GM18519 (cell line): ENCODE measurements at regions not wholly inside any gene's neighbourhood (a gene's known extent, or its start where the extent isn't known, plus 50 kb on each side); places are given as distances from the start of the nearest gene placed in this dataset.
A peak's percentile ranks its signal among the peaks of the same experiment; 100 is the strongest.
"Not testable (repeated sequence)": the region's sequence is repeated elsewhere in the genome, so short reads cannot be mapped to it uniquely, and the experiment has no call there.

Experiments
- ATAC-seq: cut with Tn5 transposase; IDR thresholded peaks from one replicate; pipeline ENCODE4 v1.9.1; 2021; ENCODE audit warnings: mild to moderate bottlenecking, moderate library complexity; ENCODE audit not compliant: unreplicated experiment, low FRiP score

- no peak for ATAC-seq
These were observed 173.0 kb upstream of the ADCY1 start for GRCh38 chr7:45401155-45401554.

- ATAC-seq = no peak
These were observed 172.3 kb upstream of the ADCY1 start for GRCh38 chr7:45401851-45402250.

- no peak for ATAC-seq
These were observed 171.5 kb upstream of the ADCY1 start for GRCh38 chr7:45402480-45403218.

- ATAC-seq = no peak
These were observed 169.5 kb upstream of the ADCY1 start for GRCh38 chr7:45404622-45405021.

GRCh38 chr7:45407730-45408408 is 166.3 kb upstream of the ADCY1 start:
- ATAC-seq = no peak

GRCh38 chr7:45408409-45408737 is 165.8 kb upstream of the ADCY1 start:
- no peak for ATAC-seq

DNA sequence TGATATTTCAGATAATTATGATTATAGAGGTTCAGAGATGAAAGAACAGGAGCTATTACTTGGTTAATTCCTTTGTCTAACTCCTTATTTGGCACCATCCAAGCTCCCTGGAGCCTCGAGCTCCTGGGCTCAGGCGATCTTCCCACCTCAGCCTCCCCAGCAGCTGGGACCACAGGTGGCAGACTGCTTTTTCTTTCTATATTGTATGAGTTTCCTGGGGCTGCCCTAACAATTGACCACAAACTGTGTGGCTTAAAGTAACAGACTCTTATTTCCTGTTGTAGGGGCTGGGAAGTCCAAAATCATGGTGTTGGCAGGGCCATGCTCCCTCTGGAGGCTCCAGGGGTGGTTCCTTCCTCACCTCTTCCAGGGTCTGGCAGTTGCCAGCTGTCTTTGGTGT is 163.3 kb upstream of the ADCY1 start:
- no peak for ATAC-seq

- ATAC-seq = no peak
These were observed 160.7 kb upstream of the ADCY1 start for GRCh38 chr7:45413419-45413818.

DNA sequence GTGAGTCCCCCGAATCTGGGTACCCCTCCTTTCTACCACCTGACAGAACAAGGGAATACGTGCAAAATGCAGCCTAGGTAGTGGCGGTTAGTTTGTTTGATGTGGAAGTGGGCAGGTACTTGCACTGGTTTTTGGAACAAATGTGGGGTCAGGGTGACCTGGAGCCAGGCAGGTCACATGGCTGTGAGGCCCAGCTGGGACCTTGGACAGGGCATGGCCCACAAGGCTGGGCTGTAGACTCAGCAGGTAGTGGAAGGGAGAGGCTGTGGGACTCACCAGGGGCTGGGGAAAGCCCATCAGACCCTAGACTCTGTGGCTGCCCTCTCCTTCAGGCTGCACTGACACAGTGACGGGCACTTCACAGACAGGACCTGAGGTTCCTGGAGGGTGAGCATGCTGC is 159.9 kb upstream of the ADCY1 start:
- ATAC-seq = no peak

DNA sequence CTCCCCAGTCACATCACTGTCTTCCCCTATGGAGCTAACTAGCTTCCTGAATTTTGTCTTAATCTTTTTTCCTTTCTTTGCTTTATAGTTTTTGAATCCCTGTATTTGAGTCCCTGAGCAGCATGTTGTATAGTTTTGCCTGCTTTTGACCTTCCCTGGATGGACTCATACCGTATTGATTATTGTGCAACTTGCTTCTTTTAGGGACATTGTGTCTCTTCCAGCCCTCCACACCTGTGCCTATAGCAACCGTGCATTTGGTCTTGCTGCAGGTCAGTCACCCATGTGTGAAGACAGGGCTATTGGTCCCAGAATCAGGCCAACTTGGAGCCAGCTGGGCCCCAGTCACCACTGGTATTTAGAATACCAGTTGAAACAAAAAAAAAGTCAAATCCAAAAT is 158.9 kb upstream of the ADCY1 start:
- ATAC-seq = no peak

DNA sequence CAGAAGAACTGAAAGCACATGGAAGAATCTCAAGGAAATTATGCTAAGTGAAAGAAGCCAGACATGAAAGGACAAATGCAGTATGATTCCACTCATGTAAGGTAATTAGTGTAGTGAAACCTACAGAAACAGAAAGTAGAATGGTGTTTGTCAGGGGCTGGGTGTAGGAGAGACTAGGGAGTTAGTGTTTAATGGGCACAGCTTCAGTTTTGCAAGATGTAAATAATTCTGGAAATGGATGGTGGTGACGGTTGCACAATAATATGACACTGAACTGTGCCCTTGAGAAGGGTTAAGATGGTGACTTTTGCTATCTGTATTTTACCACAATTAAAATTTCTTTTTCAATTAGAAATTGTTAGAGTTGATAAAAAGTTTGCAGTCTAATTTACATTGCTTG is 157.3 kb upstream of the ADCY1 start:
- peak; percentile 64 for ATAC-seq

DNA sequence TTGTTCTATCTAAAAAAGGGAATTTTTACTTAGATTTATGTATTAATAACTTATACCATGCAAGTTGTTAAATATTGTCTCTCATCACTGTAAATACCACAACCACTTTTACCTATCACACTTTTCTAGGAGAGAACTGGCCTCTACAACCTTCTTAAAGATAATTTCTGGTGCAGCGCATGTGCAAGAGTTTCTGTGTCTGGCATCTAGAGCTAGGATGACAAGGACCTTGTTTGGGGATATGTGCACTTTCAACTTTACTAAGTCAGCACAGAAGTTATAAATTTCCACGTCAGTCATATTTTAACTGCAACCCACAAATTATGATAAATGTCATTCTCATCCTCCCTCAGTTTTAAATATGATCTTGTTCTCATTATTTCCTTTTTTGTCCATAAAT is 156.9 kb upstream of the ADCY1 start:
- ATAC-seq = no peak

- no peak for ATAC-seq
These were observed 156.4 kb upstream of the ADCY1 start for GRCh38 chr7:45417735-45418134.

- ATAC-seq = no peak
These were observed 153.2 kb upstream of the ADCY1 start for GRCh38 chr7:45420843-45421495.

DNA sequence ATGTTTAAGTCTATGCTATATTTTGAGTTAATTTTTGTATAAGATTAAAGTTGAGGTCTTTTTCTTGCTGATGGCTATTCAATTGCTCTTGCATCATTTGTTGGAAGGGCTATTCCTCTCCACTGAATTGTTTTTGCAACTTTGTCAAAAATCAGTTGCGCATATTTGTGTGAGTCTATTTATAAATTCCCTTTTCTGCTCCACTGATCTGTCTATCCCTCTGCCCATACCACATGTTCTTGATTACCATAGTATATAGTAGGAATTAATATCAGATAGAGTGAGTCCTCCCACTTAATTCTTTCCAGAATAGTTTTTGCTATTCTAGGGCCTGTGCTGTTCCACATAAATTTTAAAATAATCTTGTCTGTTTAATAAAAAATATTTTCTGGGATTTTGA is 152.4 kb upstream of the ADCY1 start:
- ATAC-seq = no peak

- no peak for ATAC-seq
These were observed 143.8 kb upstream of the ADCY1 start for GRCh38 chr7:45430397-45430796.

DNA sequence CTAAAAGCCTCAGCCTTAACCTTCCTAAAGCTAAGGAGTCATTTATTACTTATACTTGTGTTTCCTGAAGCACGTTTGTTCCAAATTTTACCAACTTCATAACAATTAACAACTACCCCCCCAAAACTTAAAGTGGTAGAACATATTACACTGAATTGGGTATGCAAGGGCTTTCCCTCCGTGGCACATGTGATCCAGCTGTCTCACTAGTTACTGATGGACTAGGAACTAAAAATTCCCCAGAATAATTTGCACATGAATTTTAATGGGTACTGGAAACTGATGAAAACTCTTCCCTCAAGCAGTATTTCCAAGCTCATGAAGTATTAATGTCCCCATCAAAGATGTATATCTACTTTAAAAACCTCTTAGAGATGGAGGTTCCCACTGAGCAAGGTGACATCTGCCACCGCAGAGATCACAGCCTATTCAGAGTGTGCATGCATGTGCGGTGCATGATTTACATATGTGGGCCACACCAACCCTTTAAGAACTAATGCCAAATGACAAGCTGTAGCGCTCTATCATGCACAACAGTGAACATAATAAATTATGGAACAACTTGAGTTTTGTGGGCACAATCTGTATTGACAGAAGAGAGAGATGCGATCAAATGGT is 139.9 kb upstream of the ADCY1 start:
- no peak for ATAC-seq

DNA sequence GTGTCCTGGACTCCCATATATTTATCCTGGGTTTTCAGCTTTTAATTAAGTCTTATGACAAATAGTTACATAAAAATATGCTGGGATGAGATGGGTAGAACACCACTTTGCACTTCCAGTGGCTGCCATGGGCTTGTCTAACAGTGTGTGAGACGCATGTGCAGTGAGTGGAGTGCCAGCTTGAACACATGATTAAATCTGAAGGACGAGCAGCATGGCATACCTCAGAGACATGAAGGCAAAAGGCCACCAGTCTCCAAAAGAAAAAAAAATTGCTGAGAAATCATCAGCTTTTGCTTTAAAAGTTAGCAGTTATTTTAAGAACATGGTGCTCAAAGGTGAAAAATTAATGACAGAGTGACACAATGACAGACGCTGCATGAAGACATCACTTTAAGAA is 139.0 kb upstream of the ADCY1 start:
- ATAC-seq = no peak

DNA sequence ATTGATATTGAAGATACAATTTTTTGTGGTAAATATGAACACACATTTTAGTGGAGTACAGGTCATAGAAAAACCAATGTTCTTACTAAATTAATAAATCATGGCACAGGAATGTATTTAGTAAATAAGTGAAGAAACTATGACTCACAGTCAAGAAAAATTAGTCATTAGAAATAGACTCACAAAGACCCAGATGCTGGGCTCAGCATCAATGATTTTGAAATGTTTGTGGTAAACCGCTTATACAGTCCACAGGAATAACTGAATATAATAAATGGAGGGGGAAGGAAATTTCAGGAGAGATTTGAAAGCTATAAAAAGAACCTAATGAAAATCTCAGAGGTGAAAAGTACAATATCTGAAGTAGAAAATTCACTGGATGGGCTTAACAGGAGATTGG is 138.3 kb upstream of the ADCY1 start:
- no peak for ATAC-seq

- ATAC-seq = not testable (repeated sequence)
These were observed 133.4 kb upstream of the ADCY1 start for GRCh38 chr7:45440776-45441175.

GRCh38 chr7:45443263-45443662 is 130.9 kb upstream of the ADCY1 start:
- peak; percentile 63 for ATAC-seq
